NCI-H1930 (cell line): ENCODE measurements at regions not wholly inside any gene's neighbourhood (a gene's known extent, or its start where the extent isn't known, plus 50 kb on each side); places are given as distances from the start of the nearest gene placed in this dataset.
"Not testable (repeated sequence)": the region's sequence is repeated elsewhere in the genome, so short reads cannot be mapped to it uniquely, and the experiment has no call there.

ENCODE experiments used
- DNase-seq, 2 experiments: peaks; one replicate each; lab custom pipeline; 2025; lab: John Stamatoyannopoulos, UW

DNA sequence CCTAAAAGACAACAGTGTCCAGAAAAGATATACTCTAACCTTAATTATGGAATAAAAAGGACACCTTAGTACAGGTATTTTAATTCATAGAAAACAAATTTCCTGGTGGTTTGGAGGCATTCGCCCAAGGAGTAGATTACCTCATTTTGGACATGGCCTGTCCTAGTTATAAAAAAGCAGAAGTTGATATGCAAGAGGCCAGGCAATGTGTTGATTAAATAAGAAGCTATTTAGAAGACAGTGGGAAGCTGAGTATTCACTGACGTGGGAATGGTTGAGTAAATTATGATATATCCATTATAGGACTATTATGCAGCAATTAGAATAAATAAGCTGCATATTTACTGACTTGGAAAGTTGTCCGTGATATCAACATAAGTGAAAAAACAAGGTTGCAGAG is 314.9 kb downstream of the ALDH8A1 start:
- peak in 1 of 2 experiments; percentile 19 for DNase-seq

DNA sequence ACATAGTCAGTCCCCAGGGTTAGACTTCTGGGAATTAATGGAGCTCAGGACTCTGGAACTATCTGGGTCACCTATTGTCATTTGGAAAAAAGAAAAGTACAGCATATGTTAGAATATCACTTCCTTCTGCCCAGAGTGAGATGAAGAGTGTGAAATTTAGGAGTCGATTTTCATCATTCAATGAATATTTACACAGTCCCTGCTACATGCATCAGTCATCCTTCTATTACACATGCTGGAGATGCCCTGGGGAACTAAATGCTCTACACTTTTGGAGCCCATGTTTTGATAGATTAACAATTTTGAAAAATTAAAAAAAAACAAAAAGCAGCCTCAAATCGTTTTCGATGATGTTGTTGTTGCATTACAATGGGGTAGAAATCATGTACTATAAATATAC is 315.4 kb downstream of the ALDH8A1 start:
- DNase-seq = no peak

DNA sequence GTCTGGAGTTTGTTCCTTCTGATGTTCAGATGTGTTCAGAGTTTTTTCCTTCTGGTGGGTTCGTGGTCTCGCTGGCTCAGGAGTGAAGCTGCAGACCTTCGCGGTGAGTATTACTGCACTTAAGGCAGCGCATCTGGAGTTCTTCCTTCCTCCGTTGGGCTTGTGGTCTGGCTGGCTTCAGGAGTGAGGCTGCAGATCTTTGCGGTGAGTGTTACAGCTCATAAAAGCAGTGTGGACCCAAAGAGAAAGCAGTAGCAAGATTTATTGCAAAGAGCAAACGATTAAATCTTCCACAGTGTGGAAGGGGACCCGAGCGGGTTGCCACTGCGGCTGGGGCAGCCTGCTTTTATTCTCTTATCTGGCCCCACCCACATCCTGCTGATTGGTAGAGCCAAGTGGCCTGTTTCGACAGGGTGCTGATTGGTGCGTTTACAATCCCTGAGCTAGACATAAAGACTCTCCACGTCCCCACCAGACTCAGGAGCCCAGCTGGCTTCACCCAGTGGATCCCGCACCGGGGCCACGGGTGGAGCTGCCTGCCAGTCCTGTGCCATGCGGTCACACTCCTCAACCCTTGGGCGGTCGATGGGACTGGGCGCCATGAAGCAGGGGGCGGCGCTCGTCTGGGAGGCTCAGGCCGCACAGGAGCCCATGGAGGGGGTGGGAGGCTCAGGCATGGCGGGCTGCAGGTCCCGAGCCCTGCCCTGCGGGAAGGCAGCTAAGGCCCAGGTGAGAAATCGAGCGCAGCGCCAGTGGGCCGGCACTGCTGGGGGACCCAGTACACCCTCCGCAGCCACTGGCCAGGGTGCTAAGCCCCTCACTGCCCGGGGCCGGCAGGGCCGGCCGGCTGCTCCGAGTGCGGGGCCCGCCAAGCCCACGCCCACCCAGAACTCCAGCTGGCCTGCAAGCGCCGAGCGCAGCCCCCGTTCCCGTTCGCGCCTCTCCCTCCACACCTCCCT is 315.3 kb upstream of the SGK1 start:
- not testable (repeated sequence) for DNase-seq

DNA sequence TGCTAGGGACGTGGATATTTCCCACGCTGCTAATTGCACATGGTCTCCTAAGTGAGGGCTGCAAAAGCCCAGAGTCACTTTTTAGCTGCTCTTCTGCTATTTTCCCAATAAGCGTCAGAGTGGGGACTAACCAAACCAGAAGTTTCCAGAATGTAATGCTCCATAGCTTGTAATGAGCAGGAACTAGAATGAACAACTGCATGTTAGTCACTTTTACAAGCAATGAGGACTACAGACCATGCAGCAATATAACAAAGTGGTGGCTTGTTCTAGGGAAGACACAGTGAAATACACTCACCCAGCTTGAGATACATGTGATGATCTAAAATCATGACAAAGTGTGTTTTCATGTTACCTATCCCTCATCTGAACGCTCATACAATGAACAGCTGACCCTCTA is 314.1 kb upstream of the SGK1 start:
- DNase-seq = no peak

DNA sequence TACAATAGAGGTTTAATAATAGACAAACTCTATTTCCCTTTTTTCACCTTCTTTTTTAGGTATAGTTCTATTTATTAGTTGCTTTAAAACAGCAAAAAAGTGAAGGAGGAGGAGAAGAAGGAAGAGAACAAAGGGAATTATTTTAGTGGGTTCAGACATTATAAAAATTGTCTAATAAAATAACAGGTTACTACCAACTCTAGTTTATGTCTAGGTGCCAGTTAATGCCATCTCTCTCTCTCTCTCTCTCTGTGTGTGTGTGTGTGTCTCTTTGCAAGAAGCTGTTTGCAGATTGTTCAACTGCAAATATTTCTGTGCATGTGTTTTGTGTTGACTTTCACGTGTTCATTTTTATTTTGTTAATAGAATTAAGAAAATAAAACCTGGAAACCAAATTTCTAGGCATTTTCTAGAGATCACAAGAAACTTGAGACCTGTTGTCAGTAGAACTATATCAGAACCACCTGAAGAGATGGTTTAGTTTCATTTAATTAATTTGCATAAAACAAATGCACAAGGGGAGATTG is 313.5 kb upstream of the SGK1 start:
- DNase-seq = no peak

DNA sequence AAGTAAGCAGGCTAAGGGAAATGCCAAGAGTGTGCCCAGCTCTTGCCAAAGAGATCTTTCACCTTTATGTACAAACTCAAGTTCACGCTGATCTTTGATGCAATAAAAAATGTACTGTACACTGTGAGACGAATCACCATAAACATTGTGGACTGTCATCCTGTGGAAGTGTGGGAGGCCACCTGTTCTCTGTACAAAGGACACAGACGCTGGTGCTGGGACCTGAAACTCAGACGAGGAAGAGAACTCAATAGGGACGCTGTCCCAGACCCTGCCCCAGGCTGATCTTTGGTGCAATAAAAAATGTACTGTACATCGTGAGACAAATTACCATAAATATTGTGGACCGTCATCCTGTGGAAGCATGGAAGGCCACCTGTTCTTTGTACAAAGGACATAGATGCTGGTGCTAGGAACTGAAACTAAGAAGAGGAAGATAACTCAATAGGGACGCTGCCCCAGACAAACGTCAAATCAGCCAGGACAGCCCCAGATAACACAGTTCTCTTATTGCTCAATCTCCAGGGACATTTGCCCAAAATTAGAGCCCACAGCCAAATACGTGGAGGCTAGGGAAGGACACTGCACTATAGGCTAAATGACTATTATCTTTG is 312.7 kb upstream of the SGK1 start:
- no peak for DNase-seq

DNA sequence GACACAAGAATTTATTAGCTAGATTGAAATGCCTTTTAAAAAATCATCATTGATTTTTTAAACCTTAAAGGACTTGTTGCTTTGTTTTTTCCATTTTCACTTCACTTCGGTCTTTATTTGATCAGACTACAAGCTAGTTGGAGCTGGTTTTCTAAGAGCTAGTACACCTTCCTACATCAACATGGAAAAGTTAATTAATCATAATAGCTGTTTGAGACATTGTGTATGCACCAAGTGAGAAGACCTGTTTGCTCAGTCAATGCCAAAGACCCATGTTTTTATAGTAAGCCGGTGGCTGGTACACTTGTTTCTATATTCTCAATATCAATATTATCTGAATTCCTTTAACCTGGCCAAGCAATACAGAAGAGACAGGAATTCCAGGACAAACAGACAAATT is 310.2 kb upstream of the SGK1 start:
- no peak for DNase-seq

DNA sequence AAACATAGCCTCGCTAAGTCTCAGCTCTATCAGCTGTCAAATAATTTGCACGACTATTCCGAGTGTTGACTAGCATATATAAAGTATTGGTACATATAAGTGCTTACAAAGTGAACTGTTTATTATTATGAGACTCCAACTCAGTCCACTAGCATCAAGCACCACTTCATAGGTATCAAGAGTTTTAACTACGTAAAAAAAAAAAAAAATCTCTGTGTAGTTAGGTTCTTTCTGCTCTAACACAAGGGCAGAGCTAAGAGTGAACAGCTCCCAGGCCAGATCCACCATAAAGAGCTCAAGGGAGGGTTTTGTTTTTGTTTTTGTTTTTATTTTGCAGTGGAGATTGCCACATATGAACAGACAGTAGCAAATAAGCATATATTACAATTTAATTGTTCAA is 309.8 kb upstream of the SGK1 start:
- DNase-seq = no peak

DNA sequence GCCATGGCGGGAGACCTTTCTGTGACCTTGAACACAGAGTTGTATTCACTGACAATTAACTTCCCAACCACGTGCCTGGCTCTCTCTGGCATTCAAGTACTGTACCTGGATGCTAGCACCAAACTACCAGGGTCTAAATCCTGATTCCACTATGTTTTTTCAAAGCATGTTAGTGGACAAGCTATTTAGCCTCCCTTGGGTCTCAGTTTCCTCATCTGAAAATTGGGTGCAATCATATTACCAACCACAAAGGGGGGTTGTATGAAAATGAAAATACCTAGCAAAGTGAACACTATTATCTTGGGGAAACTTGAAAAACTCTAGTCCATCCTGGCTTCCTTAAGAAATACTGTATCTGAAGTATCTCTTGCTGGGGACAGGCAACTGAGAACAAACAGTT is 308.7 kb upstream of the SGK1 start:
- no peak for DNase-seq

DNA sequence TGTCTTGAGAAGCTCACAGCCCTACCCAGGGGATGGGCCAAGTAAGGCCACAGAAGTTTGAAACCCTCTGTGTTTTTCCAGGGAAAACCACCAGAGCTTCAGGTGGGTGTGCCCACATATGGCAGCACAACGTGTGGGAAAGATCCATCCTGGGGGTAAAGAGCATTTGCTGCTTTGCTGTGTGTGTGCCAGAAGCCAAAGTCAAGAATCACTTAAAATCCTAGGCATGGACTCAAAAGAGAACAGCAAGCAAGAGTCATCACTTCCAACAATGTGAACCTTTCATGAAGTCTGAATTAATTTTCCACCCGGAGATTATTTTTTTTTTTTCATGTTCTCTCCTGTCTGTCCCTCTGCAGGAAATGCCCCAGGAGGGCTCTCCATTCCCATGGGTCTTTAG is 308.2 kb upstream of the SGK1 start:
- DNase-seq = no peak

DNA sequence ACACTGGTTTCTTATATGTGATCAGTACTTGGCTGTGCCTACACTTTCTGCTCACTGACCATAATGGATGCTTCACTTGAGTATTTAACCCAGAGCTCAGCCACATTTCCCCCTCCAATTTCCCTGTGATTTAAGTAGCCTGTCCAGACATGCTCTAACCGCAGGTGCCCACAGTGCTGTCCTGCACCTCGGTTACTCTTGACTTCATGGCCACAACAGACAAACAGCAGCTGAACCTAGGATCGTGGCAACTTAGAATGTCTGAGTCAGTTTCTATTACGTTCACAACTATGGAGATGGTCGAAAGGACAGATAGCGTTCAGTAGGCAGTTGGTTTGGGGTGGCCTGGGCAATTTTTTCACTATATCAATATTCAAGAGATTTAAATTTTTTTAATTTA is 306.9 kb upstream of the SGK1 start:
- DNase-seq = no peak

DNA sequence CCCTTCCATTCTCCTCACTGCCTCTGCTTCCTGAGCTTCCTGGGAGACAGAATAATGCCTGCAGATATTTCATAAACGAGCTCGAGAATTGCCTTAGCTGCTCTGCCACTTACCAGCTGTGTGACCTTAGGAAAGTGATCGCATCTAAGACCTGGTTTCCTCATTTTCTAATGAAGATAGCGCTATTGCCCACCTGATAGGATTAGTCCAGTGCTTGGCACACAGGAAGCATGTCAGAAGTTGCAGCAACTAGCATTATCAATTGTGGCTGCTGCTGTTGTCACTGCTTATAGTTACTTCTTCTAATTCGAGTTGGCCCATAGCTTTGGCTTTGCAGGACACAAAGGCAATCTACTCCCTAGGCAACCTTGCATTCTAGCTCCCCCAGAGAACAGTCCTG is 305.5 kb upstream of the SGK1 start:
- no peak for DNase-seq

DNA sequence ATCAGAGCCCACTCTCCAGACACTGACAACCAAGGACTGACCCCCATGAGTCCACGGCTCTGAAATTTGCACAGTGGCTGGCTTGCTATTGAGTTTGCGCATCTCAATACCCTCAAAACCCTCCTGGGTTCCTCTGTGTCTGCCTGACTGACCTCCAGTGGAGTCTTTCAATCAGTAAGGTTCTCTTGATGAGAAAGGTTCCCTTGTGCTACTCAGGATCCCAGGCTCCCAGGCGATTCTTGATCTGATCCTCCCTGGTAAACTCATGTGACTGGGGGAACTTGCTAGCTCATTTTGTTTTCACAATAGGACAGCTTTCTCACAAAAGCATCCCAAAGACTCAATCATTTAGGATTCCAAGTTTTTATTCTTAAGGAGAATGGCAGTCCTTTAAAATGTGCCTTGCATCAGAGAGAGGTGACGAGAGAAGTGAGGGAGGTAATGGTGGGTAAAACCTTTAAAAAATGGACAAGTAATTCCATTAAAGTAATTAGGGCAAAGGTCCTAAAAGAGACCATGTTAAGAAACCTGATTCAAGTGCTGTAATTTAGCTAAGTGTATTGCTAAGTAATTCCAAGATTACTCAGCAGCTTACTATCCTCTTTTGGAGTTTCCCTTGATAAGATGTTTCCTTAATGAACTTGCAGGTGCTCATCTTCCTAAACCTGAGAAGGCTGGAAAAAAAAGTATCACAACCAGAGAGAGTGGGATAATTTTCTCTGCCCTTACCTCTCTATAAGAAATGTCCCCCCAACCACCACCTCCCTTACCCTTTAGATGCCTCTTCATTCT is 304.7 kb upstream of the SGK1 start:
- DNase-seq = no peak

DNA sequence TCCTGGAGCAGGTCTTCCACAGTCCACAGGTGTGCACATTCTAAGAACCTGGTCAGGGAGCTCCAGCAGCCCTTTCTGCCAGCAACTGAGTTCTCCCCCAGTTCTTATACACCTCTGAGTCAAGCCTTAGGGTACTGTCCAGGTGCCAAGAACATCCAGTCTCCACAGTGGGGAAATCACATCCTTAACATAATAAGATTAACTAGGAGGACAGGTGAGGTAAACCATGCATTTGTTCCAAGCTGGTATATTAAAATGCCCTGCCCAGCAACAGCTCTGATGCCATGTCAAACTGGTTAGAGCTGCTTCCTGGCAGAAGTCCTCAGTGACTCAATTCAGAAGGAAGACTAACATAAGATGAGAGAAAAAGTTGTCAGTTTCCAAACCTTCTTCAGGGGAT is 303.9 kb upstream of the SGK1 start:
- no peak for DNase-seq

DNA sequence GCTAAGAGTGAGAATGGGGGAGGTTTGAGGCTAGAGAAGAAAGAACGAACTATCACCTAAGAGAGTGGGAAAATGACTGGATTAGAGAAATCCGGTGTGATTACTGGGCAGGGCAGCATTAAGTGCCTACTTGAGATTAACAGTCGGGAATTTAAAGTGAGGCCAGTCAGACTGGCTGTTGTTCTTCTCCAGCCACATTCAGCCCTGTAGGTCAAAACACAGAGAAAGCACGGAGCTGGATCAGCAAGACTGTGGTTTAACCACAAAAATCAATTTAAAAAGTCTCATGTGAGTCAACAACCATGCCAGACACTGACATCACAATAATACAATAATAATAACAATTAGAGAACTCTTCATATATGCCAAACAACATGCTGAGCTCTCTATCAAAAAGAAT is 301.9 kb upstream of the SGK1 start:
- no peak for DNase-seq

DNA sequence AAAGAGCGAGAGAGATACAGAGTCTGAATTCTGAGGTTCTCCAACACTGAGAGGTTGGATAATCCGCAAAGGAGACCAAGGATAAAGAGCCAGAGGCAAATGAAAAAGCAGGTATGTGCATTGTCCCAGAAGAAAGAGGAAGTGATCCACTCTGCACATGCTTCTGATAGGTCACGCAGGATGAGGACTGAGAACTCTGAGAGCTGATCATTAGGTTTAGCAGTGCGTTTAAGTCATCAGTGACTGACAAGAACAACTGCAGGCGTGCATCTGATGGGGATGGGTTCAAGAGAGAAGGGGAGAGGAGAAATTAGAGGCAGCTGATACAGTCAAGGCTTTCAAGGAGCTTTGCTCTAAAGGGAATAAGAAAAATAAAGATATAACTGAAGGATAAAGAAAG is 301.2 kb upstream of the SGK1 start:
- DNase-seq = no peak

DNA sequence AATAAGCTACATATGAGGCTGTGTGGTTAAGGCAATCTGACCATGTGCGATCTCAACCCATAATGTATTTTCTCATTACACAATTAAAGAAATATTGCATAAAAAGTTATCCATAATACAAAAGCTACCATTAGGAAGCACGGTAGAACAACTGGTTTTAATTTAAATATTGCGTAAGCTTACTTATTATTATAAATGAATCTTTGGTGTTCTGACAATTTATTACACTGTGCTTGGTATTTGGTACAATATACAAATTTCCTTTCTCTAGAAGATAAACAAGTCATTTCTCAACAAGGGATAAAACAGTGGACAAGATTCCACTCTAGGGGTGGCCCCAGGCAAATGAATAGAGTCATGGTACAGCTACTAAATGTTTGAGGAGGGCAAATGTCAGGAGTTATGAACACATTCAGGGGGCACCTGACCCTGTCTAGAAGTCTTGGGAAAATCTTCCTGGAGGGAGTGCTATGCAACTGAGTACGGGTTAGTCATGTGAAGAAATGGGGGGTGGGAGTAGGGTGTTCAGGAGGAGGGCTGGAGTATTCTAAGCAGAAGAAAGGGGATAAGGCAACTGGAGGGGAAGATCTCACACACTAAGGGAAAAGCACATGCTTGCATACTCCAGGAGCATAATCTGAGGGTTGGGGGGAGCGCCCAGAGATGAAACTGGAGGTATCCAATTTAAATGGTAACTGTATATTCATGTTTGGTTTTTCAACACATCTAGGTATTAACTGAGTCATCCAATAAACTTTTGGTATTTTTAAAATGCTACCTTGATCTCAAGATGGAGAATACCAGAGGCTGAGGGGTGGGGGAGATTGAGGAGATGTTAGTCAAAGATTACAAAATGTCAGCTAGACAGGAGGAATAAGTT is 296.9 kb upstream of the SGK1 start:
- DNase-seq = no peak

DNA sequence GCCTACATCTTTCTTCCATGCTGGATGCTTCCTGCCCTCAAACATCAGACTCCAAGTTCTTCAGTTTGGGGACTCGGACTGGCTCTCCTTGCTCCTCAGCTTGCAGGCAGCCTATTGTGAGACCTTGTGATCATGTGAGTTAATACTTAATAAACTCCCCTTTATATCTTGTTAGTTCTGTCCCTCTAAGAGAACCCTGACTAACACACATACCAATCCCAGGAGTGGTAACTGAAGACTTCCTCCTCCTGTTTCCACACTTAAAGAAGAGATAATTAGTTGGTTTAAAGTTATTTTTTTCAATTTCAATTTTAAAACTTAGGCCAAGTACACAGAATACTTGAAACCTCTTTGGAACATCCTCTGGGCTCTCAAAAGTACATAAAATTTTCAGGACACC is 294.2 kb upstream of the SGK1 start:
- DNase-seq = not testable (repeated sequence)

DNA sequence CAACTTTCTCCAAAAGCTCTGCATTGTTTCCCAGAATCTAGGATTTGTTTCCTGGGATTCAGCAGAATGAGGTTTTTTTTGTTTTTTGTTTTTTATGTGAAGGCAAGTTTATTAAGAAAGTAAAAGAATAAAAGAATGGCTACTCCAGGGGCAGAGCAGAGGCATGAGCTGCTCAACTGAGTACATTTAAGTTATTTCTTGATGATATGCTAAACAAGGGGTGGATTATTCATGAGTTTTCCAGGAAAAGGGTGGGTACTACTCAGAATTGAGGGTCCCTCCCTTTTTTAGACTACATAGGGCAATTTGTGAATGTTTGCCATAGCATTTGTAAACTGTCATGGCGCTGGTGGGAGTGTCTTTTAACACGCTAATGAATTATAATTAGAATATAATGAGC is 292.5 kb upstream of the SGK1 start:
- DNase-seq = no peak

DNA sequence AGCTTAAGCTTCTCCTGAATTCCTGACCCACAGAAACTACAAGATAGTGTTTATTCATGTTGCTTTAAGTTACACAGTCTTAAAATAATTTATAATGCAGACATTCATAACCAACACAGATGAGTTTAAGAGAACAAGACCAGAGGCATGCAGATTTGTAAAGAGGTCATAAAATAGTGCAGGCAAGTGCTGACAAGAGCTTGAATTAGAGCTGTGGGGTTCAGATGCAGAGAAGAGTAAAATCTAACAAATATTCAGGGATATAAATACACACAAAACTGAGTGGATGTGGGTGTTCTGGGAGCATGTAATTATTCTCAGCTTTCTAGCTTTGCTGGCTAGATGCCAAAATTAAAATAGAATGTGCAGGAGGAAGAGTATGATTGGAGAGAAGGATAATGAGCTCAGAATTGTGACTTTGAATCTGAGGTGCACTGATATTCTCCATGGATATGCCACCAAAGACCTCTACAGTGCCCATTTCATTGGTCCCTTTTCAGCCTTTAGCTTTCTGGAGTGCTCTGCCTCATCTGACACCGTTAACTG is 291.9 kb upstream of the SGK1 start:
- no peak for DNase-seq

DNA sequence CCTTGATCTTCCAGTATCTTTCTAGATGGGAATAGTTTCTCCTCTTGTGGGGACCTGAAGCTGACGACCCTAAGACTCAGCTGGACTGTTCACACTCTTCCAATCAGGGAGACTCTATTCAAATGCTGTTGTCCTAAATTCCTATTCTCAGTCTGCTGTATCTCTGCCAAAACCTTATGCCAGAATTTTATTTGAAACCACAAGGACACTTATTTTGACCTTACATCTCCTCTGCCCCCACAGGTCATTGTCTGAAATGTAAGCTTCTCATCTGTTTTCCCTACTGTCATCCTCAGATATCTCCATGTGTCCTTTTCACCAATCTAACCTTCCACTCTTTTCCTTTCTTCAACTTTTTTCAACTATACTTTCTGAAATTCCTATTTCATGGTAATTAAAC is 289.5 kb upstream of the SGK1 start:
- no peak for DNase-seq
